ENCODE measurements at regions not wholly inside any gene's neighbourhood (a gene's known extent, or its start where the extent isn't known, plus 50 kb on each side); places are given as distances from the start of the nearest gene placed in this dataset.

DNA sequence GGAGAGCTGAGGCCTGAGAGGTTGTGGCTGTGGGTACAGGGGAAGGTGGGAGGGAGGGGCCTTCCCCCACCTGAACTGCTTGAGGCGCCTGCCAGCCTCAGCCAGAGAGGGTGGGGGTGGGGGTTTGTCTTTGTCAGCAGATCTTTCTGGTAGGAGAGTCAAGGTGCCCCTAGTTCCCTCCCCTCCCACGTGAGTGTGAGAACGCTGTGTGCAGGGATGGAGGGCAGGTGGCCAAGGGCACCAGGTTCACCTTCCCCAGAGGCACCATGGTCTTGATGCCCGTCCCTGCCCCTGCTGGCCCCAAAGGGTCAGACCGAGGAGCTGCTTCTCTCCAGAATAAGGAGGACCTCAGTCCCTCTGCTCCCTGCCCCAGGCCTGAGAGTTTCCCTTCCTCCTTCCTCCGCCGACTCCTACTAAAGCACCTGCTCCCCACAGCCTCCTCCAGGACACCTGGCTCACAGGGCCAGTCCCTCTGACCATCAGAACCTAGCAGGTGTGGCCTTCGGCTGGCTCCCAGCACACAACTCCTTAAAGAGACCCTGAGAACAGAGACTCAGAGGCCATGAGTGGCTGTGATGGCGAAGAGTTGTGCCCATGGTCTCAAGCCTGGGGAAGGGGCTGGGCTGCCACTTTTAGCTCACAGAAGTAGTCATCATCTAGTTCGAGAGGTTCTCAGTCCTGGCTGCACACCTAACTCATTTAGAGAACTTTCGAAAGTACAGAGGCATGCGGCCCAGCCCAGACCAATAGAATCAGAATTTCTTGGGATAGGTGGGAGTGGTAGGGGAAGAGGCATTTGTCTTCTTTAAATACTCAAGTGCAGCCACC lies 113.2 kb upstream of the LHX1 start:
- H3K9me3 ChIP-seq (ENCODE audit: low read length) = no peaks in the 10 kb centered on the region
- CTCF ChIA-PET = no interaction called here
- no TSS peak for BruUV-seq (replicated peaks)
- no peaks in the 10 kb centered on the region for H4K20me1 ChIP-seq (ENCODE audit: low read length)
- H3K79me2 ChIP-seq (ENCODE audit: low read length) = no peaks in the 10 kb centered on the region
- H2AFZ ChIP-seq (ENCODE audit: low read length) = no peak overlapping the region
- no peaks in the 10 kb centered on the region for H3K9me2 ChIP-seq (replicated peaks; ENCODE audit: low read length)
- H3K36me3 ChIP-seq (ENCODE audit: low read depth, low read length) = no peaks in the 10 kb centered on the region
- H3K27me3 ChIP-seq (ENCODE audit: low read length) = peaks cover 20% of the 10 kb centered on the region
- no peak overlapping the region for H3K4me3 ChIP-seq (ENCODE audit: low read length)
- no peaks in the 10 kb centered on the region for H3K4me1 ChIP-seq (ENCODE audit: insufficient read depth, low read length)
- POLR2A ChIA-PET (ENCODE audit: unreplicated experiment) = no interaction called here
- no peak overlapping the region for H3K9ac ChIP-seq (ENCODE audit: low read length)
- H3K27ac ChIP-seq (ENCODE audit: low read length) = no peak overlapping the region
- DNase-seq (no peak), ATAC-seq (no peak)
- TF ChIP-seq CTCF (conservative IDR thresholded peaks at IDR 0.05; ENCODE audit: low read depth, low read length) = no peak
- no peak for TF ChIP-seq EZH2phosphoT487 (IDR thresholded peaks at IDR 0.05; ENCODE audit: borderline replicate concordance, low read length)
- no peak for TF ChIP-seq EZH2 (IDR thresholded peaks at IDR 0.05; ENCODE audit: low read length, unreplicated experiment)
- H3F3A ChIP-seq (ENCODE audit: low read length, unreplicated experiment) = no peaks in the 10 kb centered on the region
- H3K4me2 ChIP-seq (ENCODE audit: low read length) = no peak overlapping the region
- intact Hi-C loops (cut with micrococcal nuclease) = no loop called here

GRCh38 chr17:36824678-36825101 lies 112.6 kb upstream of the LHX1 start:
- Histone ChIP-seq H3F3A (ENCODE audit: low read length, unreplicated experiment) (no peaks in the 10 kb centered on the region), H3K4me3 (ENCODE audit: low read length) (no peak overlapping the region), H4K20me1 (ENCODE audit: low read length) (no peaks in the 10 kb centered on the region), H3K36me3 (ENCODE audit: low read depth, low read length) (no peaks in the 10 kb centered on the region), H2AFZ (ENCODE audit: low read length) (no peak overlapping the region), H3K4me2 (ENCODE audit: low read length) (no peak overlapping the region), H3K9ac (ENCODE audit: low read length) (no peak overlapping the region), H3K9me2 (replicated peaks; ENCODE audit: low read length) (no peaks in the 10 kb centered on the region), H3K79me2 (ENCODE audit: low read length) (no peaks in the 10 kb centered on the region), H3K27ac (ENCODE audit: low read length) (no peak overlapping the region), H3K4me1 (ENCODE audit: insufficient read depth, low read length) (no peaks in the 10 kb centered on the region), H3K27me3 (ENCODE audit: low read length) (peaks cover 16% of the 10 kb centered on the region), H3K9me3 (ENCODE audit: low read length) (no peaks in the 10 kb centered on the region)
- POLR2A ChIA-PET (ENCODE audit: unreplicated experiment) = no interaction called here
- DNase-seq = no peak
- intact Hi-C loops (cut with micrococcal nuclease) = no loop called here
- no TSS peak for BruUV-seq (replicated peaks)
- CTCF ChIA-PET = no interaction called here
- TF ChIP-seq EZH2 (IDR thresholded peaks at IDR 0.05; ENCODE audit: low read length, unreplicated experiment) (no peak), CTCF (conservative IDR thresholded peaks at IDR 0.05; ENCODE audit: low read depth, low read length) (no peak), EZH2phosphoT487 (IDR thresholded peaks at IDR 0.05; ENCODE audit: borderline replicate concordance, low read length) (no peak)
- ATAC-seq = no peak

DNA sequence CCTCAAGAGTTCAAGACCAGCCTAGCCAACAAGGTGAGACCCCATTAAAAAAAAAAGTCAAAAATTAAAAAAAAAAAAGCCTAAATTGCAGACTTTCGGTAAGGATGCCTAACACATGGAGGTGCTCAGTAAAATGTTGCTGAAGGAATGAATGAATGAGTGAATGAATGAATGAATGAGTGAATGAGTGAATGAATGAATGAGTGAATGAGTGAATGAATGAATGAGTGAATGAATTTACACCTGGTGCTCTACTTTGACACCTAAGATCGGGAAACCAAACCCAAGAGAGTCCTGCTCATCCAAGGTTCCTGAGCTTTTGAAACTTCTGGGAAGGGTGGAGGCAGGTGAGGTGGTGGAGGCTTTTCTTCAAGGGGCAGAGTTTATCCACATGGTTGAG lies 112.2 kb upstream of the LHX1 start:
- no TSS peak for BruUV-seq (replicated peaks)
- Histone ChIP-seq H3K4me3 (ENCODE audit: low read length) (no peak overlapping the region), H3K36me3 (ENCODE audit: low read depth, low read length) (no peaks in the 10 kb centered on the region), H3K4me2 (ENCODE audit: low read length) (no peak overlapping the region), H3K27ac (ENCODE audit: low read length) (no peak overlapping the region), H4K20me1 (ENCODE audit: low read length) (no peaks in the 10 kb centered on the region), H3K27me3 (ENCODE audit: low read length) (peaks cover 13% of the 10 kb centered on the region), H3K9ac (ENCODE audit: low read length) (no peak overlapping the region), H3K9me2 (replicated peaks; ENCODE audit: low read length) (no peaks in the 10 kb centered on the region), H3K9me3 (ENCODE audit: low read length) (no peaks in the 10 kb centered on the region), H3F3A (ENCODE audit: low read length, unreplicated experiment) (no peaks in the 10 kb centered on the region), H3K4me1 (ENCODE audit: insufficient read depth, low read length) (no peaks in the 10 kb centered on the region), H3K79me2 (ENCODE audit: low read length) (no peaks in the 10 kb centered on the region), H2AFZ (ENCODE audit: low read length) (no peak overlapping the region)
- no peak for TF ChIP-seq EZH2 (IDR thresholded peaks at IDR 0.05; ENCODE audit: low read length, unreplicated experiment)
- TF ChIP-seq CTCF (conservative IDR thresholded peaks at IDR 0.05; ENCODE audit: low read depth, low read length) = no peak
- TF ChIP-seq EZH2phosphoT487 (IDR thresholded peaks at IDR 0.05; ENCODE audit: borderline replicate concordance, low read length) = no peak
- ATAC-seq (no peak), DNase-seq (no peak)
- CTCF ChIA-PET = no interaction called here
- POLR2A ChIA-PET (ENCODE audit: unreplicated experiment) = no interaction called here
- intact Hi-C loops (cut with micrococcal nuclease) = no loop called here
